Epithelial cell of proximal tubule (primary cell): ENCODE measurements at regions not wholly inside any gene's neighbourhood (a gene's known extent, or its start where the extent isn't known, plus 50 kb on each side); places are given as distances from the start of the nearest gene placed in this dataset.

Experiments
- DNase-seq: peaks from one replicate; pipeline ENCODE4 v3.0.0-alpha.2; 2011; ENCODE audit warnings: low read depth
- H3K4me3 ChIP-seq: 2 replicates; pipeline ENCODE4 v1.5.1; 2011; ENCODE audit warnings: low read depth, mild to moderate bottlenecking, low read length
- TF ChIP-seq, protein P1 (sequence below): conservative IDR thresholded peaks from 2 replicates; pipeline ENCODE4 v1.5.1; 2012; ENCODE audit warnings: low read depth, mild to moderate bottlenecking, low read length

DNA sequence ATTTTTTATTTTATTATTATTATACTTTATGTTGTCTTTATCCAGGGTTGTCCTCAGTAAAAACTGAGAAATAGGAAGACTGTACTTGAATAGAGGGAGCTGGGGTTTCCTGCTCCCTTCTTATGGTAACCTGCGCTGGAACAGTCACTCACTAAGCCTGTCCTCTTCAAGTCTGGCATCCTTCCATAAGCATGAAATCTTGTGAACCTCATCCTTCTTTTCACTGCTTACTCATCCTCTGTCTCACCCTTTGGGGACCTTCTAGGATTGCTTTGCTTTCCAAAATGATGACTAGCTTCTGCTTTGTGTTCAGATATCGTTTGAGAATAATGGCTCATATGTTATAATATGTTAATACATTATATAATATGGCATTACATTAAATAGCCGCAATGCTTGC is 90.6 kb downstream of the C6orf118 start:
- H3K4me3 ChIP-seq: no peak overlapping the region
- TF ChIP-seq, protein P1, sequence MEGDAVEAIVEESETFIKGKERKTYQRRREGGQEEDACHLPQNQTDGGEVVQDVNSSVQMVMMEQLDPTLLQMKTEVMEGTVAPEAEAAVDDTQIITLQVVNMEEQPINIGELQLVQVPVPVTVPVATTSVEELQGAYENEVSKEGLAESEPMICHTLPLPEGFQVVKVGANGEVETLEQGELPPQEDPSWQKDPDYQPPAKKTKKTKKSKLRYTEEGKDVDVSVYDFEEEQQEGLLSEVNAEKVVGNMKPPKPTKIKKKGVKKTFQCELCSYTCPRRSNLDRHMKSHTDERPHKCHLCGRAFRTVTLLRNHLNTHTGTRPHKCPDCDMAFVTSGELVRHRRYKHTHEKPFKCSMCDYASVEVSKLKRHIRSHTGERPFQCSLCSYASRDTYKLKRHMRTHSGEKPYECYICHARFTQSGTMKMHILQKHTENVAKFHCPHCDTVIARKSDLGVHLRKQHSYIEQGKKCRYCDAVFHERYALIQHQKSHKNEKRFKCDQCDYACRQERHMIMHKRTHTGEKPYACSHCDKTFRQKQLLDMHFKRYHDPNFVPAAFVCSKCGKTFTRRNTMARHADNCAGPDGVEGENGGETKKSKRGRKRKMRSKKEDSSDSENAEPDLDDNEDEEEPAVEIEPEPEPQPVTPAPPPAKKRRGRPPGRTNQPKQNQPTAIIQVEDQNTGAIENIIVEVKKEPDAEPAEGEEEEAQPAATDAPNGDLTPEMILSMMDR: no peak
- peak; percentile 13 for DNase-seq

DNA sequence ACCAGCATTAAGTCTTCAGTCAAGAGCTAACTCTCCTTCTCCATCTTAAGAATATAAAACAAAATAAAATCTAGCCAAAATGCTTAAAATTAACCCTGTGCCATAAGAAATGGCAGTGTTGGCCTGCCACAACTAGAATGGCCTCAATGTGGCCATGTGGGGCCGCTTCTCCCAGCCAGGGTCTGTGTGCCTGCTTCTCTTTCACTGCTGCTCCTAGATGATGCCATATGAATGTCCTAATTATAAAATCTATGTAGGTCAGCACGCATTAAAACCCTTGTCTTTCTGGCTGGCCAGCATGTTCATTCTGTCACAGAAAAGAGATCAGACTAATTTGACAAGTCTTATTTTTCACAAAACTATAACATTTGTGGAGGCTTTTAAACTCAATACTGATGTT is 102.6 kb downstream of the C6orf118 start:
- no peak overlapping the region for H3K4me3 ChIP-seq
- TF ChIP-seq, protein P1: no peak
- DNase-seq: no peak

DNA sequence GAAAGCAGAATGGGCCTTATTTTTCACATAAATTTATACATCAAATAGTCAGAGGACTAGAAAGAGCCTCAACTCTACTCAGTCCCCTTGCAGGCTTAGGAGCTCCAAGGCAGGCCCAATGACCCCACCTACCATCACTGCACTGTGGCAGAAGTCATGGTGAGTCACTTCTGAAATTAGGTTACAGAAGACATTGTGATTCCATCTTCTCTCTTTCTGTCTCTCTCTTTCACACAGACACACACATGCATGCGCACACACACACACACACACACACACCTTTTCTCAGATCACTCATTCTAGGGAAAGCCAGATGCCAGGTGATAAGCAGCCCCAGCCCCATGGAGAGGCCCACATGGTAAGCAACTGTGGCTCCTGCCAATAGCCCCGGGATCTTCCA is 103.8 kb downstream of the C6orf118 start:
- TF ChIP-seq, protein P1: no peak
- DNase-seq: no peak
- no peak overlapping the region for H3K4me3 ChIP-seq

DNA sequence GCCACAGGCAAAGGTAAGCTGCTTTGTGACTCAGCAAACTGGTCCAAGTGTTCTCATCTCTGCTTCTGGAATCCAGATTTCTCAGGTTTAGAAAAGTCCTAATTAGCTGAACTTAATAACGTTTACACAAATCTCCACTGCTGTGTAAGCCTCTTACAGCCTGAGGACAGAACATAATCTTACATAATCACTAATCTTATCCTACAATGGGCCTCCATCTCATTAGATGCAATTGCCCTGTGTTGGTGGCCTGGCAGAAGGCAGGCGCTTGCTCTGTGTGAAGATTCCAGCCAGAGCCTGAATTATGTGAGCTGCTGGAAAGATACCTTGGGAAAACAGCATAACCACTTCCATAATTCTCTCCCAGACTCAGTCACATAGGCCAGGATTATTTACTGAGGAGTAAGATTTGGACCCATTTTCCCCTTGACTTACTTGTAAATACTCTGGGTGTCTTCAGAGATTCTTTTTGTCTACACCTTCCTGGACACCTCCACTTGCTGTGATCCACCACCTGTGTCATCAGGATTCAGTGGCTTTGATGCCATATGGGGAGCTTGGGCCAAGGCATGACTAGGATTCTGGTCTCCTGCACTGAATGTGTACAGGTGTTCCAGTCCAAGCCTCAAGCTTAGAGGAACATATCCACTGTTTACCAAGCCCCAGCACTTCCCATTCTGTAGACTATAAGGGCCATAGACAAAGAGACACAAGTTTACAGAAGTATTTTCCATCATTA is 104.4 kb downstream of the C6orf118 start:
- no peak for DNase-seq
- H3K4me3 ChIP-seq: no peak overlapping the region
- TF ChIP-seq, protein P1: no peak

DNA sequence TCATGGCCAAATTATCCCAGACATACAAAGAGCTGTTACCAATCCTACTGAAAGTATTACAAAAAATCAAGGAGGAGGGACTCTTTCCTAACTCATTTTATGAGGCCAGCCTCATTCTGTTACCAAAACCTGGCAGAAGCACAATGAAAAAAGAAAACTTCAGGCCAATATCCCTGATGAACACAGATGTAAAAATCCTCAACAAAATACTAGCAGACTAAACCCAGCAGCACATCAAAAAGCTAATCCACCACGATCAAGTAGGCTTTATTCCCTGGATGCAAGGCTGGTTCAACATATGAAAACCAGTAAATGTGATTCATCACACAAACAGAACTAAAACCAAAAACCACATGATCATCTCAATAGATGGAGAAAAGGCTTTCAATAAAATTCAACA is 109.2 kb downstream of the C6orf118 start:
- TF ChIP-seq, protein P1: no peak
- no peak overlapping the region for H3K4me3 ChIP-seq
- no peak for DNase-seq

DNA sequence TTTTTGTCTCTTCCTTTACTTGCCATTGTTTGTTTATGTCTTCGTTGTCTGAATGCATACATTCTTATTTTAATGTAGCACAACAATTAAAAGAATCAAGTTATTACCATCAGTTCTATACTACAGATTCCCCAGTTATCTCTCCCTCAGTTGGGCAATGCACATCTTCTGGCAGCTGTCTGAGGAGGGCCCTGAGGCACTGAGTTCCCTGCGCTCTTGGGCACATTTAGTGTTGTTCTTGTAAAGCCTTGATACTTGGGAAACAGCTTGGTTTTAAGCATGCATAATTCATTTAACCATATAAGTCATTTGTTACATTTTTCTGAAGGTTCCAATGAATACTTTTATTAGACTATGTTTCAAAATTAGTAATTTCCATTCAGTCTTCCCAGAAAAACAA is 117.9 kb downstream of the C6orf118 start:
- TF ChIP-seq, protein P1: no peak
- DNase-seq: no peak
- no peak overlapping the region for H3K4me3 ChIP-seq
